DOHH2 (cell line): ENCODE measurements at regions not wholly inside any gene's neighbourhood (a gene's known extent, or its start where the extent isn't known, plus 50 kb on each side); places are given as distances from the start of the nearest gene placed in this dataset.

Experiments used
- H3F3A ChIP-seq: fragments of 200-600 bp; sonication (generic), shearing (Covaris generic); 2 replicates; pipeline ENCODE4 v1.6.0; 2016; ENCODE audit warnings: antibody characterized with exemption, mild to moderate bottlenecking; ENCODE audit not compliant: control insufficient read depth, insufficient read depth
- H3K27ac ChIP-seq: fragments of 200-600 bp; sonication (generic); 2 replicates; pipeline ENCODE4 v1.5.1; 2014; ENCODE audit warnings: low read depth, mild to moderate bottlenecking, low read length, moderate library complexity
- H3K27me3 ChIP-seq: fragments of 200-600 bp; sonication (generic); 2 replicates; pipeline ENCODE4 v1.6.1; 2014; ENCODE audit warnings: mild to moderate bottlenecking, low read length, mixed read lengths; ENCODE audit not compliant: control insufficient read depth
- H3K36me3 ChIP-seq: fragments of 200-600 bp; sonication (generic); 2 replicates; pipeline ENCODE4 v1.6.1; 2014; ENCODE audit warnings: mild to moderate bottlenecking, low read length, moderate library complexity, mixed read lengths; ENCODE audit not compliant: control insufficient read depth
- H3K4me1 ChIP-seq: fragments of 200-600 bp; sonication (generic); 2 replicates; pipeline ENCODE4 v1.6.1; 2014; ENCODE audit warnings: mild to moderate bottlenecking, low read length, mixed read lengths; ENCODE audit not compliant: control insufficient read depth
- H3K4me2 ChIP-seq: fragments of 200-600 bp; sonication (generic); 2 replicates; pipeline ENCODE4 v1.6.0; 2014; ENCODE audit warnings: mild to moderate bottlenecking, low read length, moderate library complexity
- H3K4me3 ChIP-seq: fragments of 200-600 bp; sonication (generic); 2 replicates; pipeline ENCODE4 v1.5.1; 2014; ENCODE audit warnings: mild to moderate bottlenecking, low read length, mixed read lengths
- H3K79me2 ChIP-seq: fragments of 200-600 bp; sonication (generic); 2 replicates; pipeline ENCODE4 v1.6.1; 2014; ENCODE audit warnings: mild to moderate bottlenecking, low read length, mixed read lengths; ENCODE audit not compliant: control insufficient read depth
- H3K9me2 ChIP-seq: fragments of 200-600 bp; sonication (generic); replicated peaks from 2 replicates; pipeline ENCODE4 v1.6.1; 2014; ENCODE audit warnings: mild to moderate bottlenecking, low read length, mixed read lengths; ENCODE audit not compliant: control insufficient read depth
- H3K9me3 ChIP-seq: fragments of 200-600 bp; sonication (generic); 2 replicates; pipeline ENCODE4 v1.6.1; 2014; ENCODE audit warnings: antibody characterized with exemption, low read length, mixed read lengths; ENCODE audit not compliant: control insufficient read depth, insufficient read depth
- H4K20me1 ChIP-seq: fragments of 200-600 bp; sonication (generic); 2 replicates; pipeline ENCODE4 v1.6.0; 2014; ENCODE audit warnings: low read depth, mild to moderate bottlenecking, antibody characterized with exemption, low read length, moderate library complexity; ENCODE audit not compliant: control insufficient read depth, insufficient read depth
- CTCF ChIP-seq: fragments of 200-600 bp; sonication (generic); IDR thresholded peaks from one replicate; pipeline ENCODE4 v1.5.1; 2014; ENCODE audit warnings: antibody characterized with exemption, mild to moderate bottlenecking, low read depth, low read length; ENCODE audit not compliant: poor library complexity, severe bottlenecking
- EZH2phosphoT487 ChIP-seq: fragments of 200-600 bp; sonication (generic); IDR thresholded peaks from 2 replicates; pipeline ENCODE4 v1.6.1; 2017; ENCODE audit warnings: borderline replicate concordance, mild to moderate bottlenecking, antibody characterized with exemption, low read length, moderate library complexity, mixed read lengths

DNA sequence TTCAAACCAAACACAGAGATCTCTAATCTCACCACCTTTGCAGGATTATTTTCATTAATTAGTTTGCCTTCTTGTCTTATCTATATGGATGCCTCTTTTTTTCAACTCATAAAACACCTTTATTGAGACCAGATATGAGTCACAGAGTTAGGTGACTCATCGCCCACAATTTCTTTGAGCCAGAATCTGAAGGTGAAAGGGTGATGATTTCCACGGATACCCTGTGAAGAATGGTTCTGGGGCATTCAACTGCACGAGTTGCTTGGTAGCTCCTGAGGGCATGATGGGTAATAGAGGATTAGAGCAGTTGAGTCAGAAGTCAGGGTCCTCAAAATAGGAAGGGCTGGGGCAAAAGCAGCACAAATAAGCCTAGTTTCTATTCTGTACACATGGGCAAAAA, 128.2 kb downstream of the TBX19 start:
- Histone ChIP-seq H3K36me3 (no peaks in the 10 kb centered on the region), H3K4me2 (no peak overlapping the region), H3F3A (no peaks in the 10 kb centered on the region), H3K4me3 (no peak overlapping the region), H4K20me1 (no peaks in the 10 kb centered on the region), H3K9me2 (no peaks in the 10 kb centered on the region), H3K4me1 (no peaks in the 10 kb centered on the region), H3K9me3 (no peaks in the 10 kb centered on the region), H3K27me3 (peaks cover 3% of the 10 kb centered on the region; the same call in 1 of the 2 replicates), H3K27ac (no peak overlapping the region), H3K79me2 (no peaks in the 10 kb centered on the region)
- no peak for TF ChIP-seq CTCF

DNA sequence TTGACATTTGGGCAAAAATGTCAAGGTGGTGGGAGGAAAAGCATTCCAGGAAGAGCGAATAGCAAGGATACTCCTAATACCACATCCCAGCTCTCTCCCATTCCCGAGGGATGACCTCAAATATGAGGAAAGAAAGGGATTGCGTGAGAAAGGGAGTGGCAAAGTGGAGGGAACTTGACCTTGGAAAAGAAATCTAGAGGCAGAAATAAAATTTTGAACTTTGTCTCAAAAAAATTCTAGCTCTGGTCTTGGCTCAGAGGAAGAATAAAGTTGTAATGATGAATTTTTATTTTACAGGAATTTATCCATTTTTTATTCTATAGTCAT, 127.8 kb downstream of the TBX19 start:
- H3K9me3 ChIP-seq: no peaks in the 10 kb centered on the region
- H3F3A ChIP-seq: no peaks in the 10 kb centered on the region
- H3K4me2 ChIP-seq: no peak overlapping the region
- no peaks in the 10 kb centered on the region for H3K4me1 ChIP-seq
- no peak overlapping the region for H3K4me3 ChIP-seq
- peaks cover 3% of the 10 kb centered on the region; the same call in 1 of the 2 replicates for H3K27me3 ChIP-seq
- H3K36me3 ChIP-seq: no peaks in the 10 kb centered on the region
- H3K79me2 ChIP-seq: no peaks in the 10 kb centered on the region
- H4K20me1 ChIP-seq: no peaks in the 10 kb centered on the region
- no peaks in the 10 kb centered on the region for H3K9me2 ChIP-seq
- no peak for TF ChIP-seq CTCF
- TF ChIP-seq EZH2phosphoT487: no peak
- no peak overlapping the region for H3K27ac ChIP-seq

GRCh38 chr1:168407832-168408538, 127.3 kb downstream of the TBX19 start:
- Histone ChIP-seq H3K27me3 (peaks cover 3% of the 10 kb centered on the region; the same call in 1 of the 2 replicates), H3K4me1 (no peaks in the 10 kb centered on the region), H3K9me3 (no peaks in the 10 kb centered on the region), H3K4me3 (no peak overlapping the region), H3K36me3 (no peaks in the 10 kb centered on the region), H3F3A (no peaks in the 10 kb centered on the region), H4K20me1 (no peaks in the 10 kb centered on the region), H3K79me2 (no peaks in the 10 kb centered on the region), H3K9me2 (no peaks in the 10 kb centered on the region), H3K27ac (no peak overlapping the region), H3K4me2 (no peak overlapping the region)
- TF ChIP-seq CTCF: no peak
- no peak for TF ChIP-seq EZH2phosphoT487
